ENCODE measurements at regions not wholly inside any gene's neighbourhood (a gene's known extent, or its start where the extent isn't known, plus 50 kb on each side); places are given as distances from the start of the nearest gene placed in this dataset.
"Not testable (repeated sequence)": the region's sequence is repeated elsewhere in the genome, so short reads cannot be mapped to it uniquely, and the experiment has no call there.

DNA sequence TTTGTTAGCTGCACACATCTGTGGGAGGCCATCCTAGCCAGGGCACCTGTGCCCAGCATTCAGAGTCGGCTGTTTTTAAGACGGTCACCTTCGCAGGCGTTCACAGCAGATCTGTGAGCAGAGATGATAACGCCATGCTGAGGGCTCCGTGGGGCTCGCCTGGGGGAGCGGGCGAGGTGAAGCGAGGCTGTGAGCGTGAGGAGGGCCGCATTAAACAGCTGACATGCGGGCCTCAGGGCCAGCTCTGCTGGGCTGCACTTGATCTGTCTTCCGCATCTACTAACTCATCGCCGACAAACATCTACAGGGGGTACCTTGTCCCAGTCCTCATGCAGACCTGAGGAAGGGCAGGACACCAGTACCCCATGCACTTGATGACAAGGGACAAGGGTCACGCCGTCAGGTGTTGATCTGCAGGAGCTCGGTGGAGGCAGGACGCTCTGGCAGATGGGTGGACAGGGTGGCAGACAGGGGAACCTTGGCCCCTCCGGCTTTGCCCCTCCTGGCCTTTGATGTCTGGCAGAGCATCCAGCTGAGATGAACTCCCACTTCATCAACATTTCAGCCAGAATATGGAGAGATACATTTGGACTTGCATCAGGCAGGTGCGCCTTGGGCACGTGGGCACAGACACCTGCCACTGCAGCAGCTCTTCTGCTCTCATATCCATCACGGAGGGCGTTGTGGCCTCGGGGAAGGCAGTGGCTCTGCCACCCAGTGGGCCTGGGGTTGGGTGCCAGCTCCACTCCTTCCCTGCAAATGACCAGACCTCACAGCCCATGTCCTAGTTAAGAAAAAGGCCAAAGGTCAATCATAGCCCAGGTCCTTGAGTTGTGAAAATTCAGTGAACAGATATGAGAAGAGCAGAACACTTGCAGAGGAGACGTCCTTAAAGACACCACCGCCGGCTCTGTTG is 822.9 kb downstream of the BRD1 start:
- no peak for DNase-seq (ENCODE audit: low read depth)

DNA sequence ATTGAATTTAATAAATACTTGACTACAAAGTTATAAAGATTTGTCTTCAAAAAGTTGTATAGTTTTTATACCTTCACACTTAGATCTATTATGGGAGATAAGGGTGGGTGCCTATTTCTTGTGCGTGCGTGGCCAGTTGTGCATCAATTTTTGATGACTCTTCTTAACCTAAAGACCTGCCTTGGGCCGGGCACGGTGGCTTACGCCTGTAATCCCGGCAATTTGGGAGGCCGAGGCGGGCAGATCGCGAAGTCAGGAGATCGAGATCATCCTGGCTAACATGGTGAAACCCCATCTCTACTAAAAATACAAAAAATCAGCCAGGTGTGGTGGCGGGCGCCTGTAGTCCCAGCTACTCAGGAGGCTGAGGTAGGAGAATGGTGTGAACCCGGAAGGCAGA is 830.1 kb downstream of the BRD1 start:
- not testable (repeated sequence) for DNase-seq (ENCODE audit: low read depth)

DNA sequence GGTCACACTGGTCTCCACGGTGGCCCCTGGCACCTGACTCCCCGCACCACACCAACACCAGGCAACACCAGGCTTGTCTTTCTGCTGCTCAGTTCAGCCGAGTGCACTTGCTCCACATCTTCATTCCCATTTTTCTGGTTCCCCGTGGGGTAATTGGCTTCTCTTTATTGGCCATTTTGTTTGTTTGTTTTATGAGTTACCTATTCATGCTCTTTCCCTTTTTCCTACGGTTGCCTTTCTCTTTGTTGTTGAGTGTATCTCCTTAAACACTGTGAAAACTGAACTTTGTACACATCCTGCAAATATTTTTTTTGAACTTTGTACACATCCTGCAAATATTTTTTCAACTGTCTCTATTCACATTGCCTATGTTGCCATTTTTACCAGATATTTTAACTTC is 834.0 kb downstream of the BRD1 start:
- DNase-seq (ENCODE audit: low read depth) = no peak

GRCh38 chr22:48984639-48985038 is 843.0 kb downstream of the BRD1 start:
- DNase-seq (ENCODE audit: low read depth) = no peak

DNA sequence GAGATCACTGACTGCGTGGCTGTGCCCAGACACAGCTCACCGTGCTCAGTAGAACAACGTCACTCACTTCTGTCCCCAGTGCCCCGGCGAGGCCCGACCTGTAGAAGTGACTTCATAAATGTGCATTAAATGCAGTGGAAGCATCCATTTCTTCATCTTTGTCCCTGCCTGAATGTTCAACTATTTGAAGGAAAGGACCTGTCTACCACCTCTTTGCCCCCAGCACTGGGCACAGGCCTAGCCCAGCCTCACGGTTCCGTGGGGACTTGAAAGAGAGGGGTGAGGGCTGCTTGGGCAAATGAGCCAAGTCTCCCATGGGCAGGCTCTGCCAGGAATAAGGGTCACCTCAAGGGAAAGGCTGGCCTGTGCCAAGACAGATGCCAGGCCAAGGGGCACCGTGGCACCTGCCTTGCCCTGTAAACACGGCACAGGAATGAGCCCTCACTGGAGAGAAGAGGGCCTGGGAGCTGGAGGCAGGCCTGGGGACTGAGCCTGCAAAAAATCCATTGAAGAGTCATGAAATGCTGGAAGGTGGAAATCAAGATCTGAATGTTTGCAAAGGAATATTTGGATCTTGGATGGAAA is 845.3 kb downstream of the BRD1 start:
- no peak for DNase-seq (ENCODE audit: low read depth)

DNA sequence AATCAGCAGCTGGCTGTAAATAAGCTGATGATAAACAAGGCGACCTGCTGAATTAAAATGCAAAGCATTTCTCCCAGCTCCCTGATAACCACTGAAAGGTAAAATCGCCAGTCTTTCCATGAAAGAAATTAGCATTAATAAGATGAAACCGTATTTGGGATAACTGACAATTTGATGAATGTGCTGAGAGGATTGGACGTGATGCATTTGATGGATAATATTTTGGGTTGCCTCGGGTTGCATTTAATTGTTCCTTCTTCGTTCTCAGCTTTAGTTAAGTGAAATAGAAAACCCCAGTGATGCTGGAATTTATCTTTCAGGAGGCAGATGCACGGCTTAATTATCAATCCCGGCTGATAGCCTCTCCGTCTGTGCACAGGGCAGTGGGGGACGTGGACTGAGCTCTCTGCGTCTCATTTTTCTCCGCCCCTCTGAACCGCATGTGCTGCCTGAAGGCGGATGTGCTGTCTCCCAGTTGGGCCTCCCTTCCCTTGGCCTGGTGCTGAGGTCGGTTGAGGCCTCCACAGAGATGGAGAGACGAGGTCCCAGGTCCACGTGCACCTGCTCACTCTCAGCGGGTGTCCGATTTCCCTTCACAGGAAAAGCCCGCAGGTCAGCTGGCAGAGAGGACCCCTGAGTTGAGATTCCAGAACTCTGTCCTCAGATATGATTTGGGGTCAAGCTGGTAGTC is 846.2 kb downstream of the BRD1 start:
- no peak for DNase-seq (ENCODE audit: low read depth)

DNA sequence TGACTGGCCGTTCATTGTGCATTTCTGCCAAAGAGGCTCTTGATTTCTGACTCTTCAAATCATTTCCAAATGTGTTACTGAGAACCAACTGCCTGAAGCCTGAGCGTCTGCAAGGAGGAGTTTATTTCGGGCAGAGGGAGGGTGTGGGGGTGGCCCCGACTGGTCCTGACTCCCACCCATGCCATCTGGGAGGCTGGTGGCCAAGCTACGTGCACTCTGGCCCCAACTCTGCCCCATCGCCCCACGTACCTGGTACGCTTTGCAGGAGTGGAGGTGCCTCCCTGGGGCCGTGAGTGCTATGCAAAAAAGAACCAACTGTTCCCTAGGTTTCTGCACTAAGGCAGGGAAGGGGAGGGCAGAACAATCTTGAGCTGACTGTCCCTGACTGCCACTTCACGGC is 846.8 kb downstream of the BRD1 start:
- no peak for DNase-seq (ENCODE audit: low read depth)

GRCh38 chr22:48980409-48980808 is 847.3 kb downstream of the BRD1 start:
- DNase-seq (ENCODE audit: low read depth) = no peak

GRCh38 chr22:48979482-48979881 is 848.2 kb downstream of the BRD1 start:
- no peak for DNase-seq (ENCODE audit: low read depth)

DNA sequence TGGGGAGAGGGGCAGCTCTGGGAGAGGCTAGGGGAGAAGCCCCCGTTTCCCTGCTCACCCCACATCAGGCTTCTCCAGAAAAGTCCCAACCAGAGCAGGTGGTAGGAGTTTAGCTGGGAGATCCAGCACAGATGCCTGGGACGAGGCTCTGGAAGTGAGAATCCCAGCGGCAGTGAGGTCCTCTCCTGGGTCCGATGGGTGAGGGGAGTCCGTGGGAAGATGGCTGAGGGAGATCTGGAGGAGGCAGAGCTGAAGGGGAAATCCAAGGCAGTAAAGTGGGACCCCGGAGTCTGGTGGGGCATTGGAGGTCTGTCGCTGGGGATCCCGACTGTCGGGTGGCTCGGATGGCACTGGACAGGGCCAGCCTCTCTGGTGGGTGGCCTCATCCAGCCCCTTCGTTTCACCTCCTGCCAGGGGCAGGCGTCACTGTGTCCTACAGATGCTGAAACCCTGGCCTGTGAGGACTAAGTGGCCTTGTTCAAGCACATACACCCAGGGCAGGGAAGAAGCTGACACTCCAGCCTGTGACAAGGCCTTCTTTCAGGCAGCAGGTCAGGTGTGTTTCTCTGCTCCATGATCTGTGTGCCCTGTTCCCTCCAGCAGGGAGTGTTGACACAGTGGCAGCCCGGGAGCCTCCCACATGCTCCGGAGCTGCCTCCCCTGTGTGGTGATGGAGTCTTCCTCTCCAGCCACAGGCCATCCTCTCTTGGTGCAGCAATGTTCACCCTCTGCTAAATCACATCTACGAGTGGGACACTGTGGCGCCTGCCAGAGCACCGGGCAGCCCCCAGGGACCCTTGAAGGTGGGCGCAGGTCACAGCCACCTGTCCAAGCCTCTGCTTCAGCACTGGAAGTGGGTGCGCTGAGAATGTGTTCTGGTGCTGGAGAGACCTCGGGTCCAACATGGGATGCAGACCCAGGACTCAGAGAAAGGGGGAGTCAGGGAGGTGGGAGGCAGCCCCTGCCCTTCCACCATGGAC is 850.8 kb downstream of the BRD1 start:
- no peak for DNase-seq (ENCODE audit: low read depth)

DNA sequence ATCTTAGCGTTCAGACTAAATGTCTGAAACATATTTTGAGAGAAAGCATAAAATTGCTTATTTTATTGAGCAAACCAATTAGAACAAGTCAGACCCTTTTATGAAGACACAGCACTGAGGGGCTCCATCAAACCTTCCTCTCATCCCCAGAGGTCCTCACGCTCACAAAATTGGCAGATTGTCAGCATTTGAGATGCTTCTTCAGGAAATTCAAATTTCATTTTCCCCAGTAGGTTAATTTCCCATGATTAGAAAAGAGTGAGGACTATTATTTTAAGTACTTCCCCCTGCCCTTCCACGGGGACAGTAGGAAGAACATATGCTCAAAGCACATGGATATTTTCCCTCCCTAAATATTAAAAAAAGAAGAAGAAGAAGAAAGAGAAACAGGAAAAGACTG is 851.8 kb downstream of the BRD1 start:
- no peak for DNase-seq (ENCODE audit: low read depth)

DNA sequence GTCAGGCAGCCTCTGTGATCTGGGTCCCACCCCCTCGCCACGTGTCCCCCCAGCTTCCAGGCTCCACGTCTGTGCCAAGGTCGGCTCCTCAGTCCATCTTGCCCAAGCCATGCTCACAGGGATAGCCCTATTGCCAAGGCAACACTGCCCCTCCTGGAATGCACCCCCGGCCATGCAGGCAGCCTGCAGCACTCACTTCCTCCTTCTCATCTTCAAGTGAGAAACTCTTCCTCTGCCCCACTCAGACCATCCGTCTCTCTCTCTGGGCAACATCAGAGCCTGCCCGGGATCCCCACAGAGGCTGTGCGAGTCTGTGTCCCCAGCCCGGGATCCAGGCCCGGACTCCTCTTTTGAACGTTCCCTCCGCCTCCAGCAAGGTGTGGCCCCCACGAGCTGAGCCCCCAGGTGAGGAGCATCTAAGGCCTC is 852.3 kb downstream of the BRD1 start:
- no peak for DNase-seq (ENCODE audit: low read depth)

DNA sequence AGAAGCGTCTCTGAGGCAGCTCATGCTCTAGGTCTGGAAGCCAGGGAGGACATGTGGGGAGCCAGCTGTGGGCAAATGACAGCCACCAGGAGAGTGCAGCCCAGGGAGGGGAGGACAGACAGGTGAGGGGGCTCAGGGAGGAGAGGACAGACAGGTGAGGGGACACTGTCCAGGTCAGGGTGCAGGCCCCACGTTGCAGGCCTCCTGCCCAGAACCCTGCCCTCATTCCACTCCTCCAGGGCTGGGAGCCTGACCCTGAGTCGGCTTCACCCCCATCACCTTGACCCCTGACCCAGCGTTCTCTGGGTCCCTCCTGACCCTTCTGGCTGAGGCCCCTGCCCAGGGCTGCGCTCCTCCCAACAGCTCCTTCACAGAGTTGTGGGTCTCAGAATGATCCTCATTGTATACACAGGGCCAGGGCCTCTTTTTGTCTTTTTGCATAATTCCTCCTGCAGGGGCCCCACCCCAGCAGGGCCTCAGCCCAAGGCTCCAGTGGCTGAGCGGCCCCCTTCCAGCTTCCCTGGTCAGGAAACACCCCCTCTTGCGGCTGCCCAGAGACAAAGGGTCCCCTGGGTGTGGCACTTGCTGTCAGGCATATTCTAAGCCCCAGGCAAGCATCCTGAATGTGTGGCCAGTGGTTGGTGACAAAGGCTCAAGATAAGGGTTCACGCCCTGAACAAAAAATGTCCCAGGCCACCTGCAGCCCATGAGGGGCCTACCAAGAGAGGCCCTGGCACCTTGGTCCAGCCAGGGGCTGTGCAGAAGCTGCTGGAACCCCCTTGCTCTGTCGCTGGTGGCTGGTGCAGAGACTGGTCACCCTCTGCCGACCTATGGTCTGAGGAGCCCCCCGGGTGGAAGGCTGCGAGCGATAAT is 853.0 kb downstream of the BRD1 start:
- no peak for DNase-seq (ENCODE audit: low read depth)

GRCh38 chr22:48973694-48974041 is 854.0 kb downstream of the BRD1 start:
- DNase-seq (ENCODE audit: low read depth) = no peak

- no peak for DNase-seq (ENCODE audit: low read depth)
Observed at GRCh38 chr22:48972979-48973693, 854.5 kb downstream of the BRD1 start.

DNA sequence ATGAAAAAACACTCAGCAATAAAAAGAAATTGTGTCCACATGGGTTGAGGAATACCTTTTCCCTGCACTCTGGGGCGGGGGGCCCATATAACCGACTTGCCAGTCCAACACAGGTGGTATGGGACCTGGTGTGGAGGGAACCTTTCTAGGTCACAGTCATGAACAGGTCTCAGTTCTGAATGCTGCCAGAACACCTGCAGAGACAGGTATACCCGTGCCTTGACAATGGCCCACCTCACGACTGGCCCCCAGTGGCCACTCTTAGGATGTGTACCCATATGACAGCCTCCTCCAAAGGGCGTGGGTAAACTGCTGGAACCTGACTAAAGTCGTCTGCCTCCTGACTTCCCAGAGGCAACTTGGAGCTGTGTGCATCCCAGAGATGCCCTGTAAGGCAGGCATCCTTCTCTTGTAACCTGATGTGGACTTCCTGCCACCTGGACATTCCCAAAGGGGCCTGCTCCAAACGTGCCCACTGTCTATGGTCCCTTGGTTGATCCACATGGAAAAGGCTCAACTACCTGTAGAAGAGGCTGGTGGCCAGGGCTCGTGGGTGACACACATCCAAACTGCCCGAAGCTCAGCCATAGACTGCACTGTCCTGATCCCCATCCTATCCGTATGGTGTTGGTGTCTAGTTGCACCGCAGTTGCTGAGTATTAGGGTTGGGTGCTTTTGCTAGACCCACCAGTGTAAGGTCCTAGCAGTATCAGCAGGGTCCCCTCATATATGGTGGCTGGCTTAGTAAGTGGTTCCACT is 859.3 kb downstream of the BRD1 start:
- DNase-seq (ENCODE audit: low read depth) = no peak

DNA sequence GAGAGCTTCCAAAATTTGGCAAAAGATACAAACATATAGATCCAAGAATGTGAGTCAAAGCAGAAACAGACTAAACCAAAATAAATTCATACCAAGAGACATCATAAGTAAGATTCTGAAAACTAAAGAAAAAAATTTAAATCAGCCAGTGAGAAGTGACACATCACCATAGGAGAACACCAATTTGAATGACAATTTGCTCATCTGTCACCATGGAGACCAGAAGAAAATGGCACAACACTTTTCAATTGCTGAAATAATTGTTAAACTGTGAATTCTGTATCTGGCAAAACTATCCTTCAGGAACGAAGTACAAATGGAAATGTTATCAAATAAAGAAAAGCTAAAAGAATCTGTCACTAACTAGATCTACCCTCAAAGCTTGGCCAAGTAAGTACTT is 864.3 kb downstream of the BRD1 start:
- no peak for DNase-seq (ENCODE audit: low read depth)

DNA sequence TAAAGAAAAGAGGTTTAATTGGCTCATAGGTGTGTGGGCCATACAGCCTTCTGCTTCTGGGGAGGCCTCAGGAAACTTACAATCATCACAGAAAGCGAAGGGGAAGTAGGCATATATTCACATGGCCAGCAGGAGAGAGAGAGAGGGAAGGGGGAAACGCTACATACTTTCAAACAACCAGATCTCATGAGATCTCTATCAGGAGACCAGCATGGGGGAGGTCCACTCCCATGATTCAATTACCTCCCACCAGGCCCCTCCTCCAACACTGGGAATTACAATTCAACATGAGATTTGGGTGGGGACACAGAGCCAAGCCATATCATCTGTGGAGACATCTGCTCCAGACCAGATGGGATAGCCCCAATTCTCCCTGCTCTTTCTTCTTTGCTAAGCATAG is 866.0 kb downstream of the BRD1 start:
- DNase-seq (ENCODE audit: low read depth) = no peak

GRCh38 chr22:48960980-48961660 is 866.6 kb downstream of the BRD1 start:
- DNase-seq (ENCODE audit: low read depth) = no peak
